Lower leg skin (tissue), 4 donors: ENCODE measurements at regions not wholly inside any gene's neighbourhood (a gene's known extent, or its start where the extent isn't known, plus 50 kb on each side); places are given as distances from the start of the nearest gene placed in this dataset.

Source experiments
- DNase-seq, 2 donors: peaks; one replicate each; pipeline ENCODE4 v3.0.0-alpha.2; 2019; ENCODE audit warnings: low spot score in 2 of 2
- H3K4me3 ChIP-seq: fragments of 200-600 bp; sonication (generic); 2 replicates; pipeline ENCODE4 v1.5.1; 2017; ENCODE audit warnings: mild to moderate bottlenecking, low read depth; ENCODE audit not compliant: poor library complexity, severe bottlenecking
- CTCF ChIP-seq, 3 donors: fragments of 450-650 bp; IDR thresholded peaks; one replicate each; pipeline ENCODE4 v1.5.1; 2016; ENCODE audit warnings: antibody characterized with exemption in 3 of 3, mild to moderate bottlenecking in 3 of 3, moderate library complexity in 2 of 3
- POLR2A ChIP-seq, 2 donors: fragments of 450-650 bp; IDR thresholded peaks; one replicate each; pipeline ENCODE4 v1.6.1; 2016 to 2017; ENCODE audit warnings: antibody characterized with exemption in 2 of 2, mild to moderate bottlenecking in 1 of 2, moderate library complexity in 1 of 2
- WGBS, 2 donors: methylation state at CpG; one replicate each; pipeline ENCODE4 v1.1.5; 2018; 5-methylcytosine and 5-hydroxymethylcytosine counted together
- intact Hi-C: fragments of 100-400 bp; cut with DNase I; formaldehyde crosslinking; loops from one replicate; pipeline ENCODE4 v1.15.0; 2023; ENCODE audit warnings: low total_unique reads

GRCh38 chr11:115557681-115558080 is 53.5 kb upstream of the CADM1 start:
- no peak overlapping the region for H3K4me3 ChIP-seq
- 87 to 97% methylated on average over 7 of the region's 7 CpGs for WGBS, 2 donors
- no peak for TF ChIP-seq POLR2A (IDR thresholded peaks at IDR 0.05)
- TF ChIP-seq CTCF (IDR thresholded peaks at IDR 0.05), result no peak
- DNase-seq, result no peak
- intact Hi-C loops, result no loop called here

- H3K4me3 ChIP-seq, result no peak overlapping the region
- intact Hi-C loops, result no loop called here
Observed at GRCh38 chr11:115556984-115557383, 52.8 kb upstream of the CADM1 start.

GRCh38 chr11:115555336-115556090 is 51.3 kb upstream of the CADM1 start:
- no peak overlapping the region for H3K4me3 ChIP-seq
- WGBS, 2 donors, result 64 to 77% methylated on average over 3 of the region's 3 CpGs
- intact Hi-C loops, result no loop called here
- DNase-seq, result peak in 1 of 2 donors; percentile 37
- TF ChIP-seq CTCF (IDR thresholded peaks at IDR 0.05), result no peak
- TF ChIP-seq POLR2A (IDR thresholded peaks at IDR 0.05), result no peak

More at GRCh38 chr11:115556984-115557383, 52.8 kb upstream of the CADM1 start:
- no peak for DNase-seq
- WGBS, 2 donors, result 73 to 79% methylated on average over 7 of the region's 7 CpGs
- TF ChIP-seq POLR2A (IDR thresholded peaks at IDR 0.05) (no peak), CTCF (IDR thresholded peaks at IDR 0.05) (no peak)
